ENCODE measurements at regions not wholly inside any gene's neighbourhood (a gene's known extent, or its start where the extent isn't known, plus 50 kb on each side); places are given as distances from the start of the nearest gene placed in this dataset.
"Not testable (repeated sequence)": the region's sequence is repeated elsewhere in the genome, so short reads cannot be mapped to it uniquely, and the experiment has no call there.

GRCh38 chr5:126098330-126099017 lies 324.7 kb upstream of the GRAMD2B start:
- DNase-seq = no peak

DNA sequence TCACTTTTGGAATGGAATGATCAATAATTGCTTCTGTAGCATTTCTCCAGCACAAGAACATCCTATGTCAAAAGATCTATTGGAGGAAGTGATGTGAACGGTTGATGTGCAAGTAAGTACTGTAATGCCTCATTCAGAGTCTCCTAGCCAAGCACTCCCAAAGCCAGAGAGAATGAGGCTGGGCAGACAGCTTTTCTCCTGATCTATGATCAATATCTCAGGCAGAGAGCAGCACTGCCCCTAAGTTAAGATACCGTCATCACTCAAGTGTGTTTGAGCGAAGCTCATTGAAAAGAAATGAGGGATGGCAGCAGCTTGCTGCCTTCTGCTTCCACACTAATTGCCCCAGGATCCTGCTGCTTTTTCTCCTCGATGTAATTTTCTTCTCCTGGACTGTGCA lies 324.1 kb upstream of the GRAMD2B start:
- DNase-seq = no peak

DNA sequence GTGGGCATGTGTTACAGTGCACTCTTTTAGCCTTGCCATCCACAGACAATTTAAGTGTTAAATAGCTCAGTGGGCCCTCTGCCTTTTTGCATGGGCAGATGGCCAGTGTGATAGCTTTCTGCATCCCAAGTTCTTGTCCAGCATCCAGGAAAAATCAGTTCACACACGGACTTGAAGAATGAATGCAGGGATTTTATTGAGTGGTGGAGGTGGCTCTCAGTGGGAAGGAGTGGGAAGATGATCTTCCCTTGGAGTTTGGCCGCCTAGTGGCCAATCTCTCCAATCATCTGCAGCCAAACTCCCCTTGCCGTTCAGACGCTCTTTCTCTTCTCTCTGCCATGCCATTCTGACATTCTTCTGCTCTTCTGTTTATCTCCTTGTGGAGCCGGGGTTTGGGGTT lies 322.4 kb upstream of the GRAMD2B start:
- no peak for DNase-seq

GRCh38 chr5:126101901-126102300 lies 321.3 kb upstream of the GRAMD2B start:
- no peak for DNase-seq

DNA sequence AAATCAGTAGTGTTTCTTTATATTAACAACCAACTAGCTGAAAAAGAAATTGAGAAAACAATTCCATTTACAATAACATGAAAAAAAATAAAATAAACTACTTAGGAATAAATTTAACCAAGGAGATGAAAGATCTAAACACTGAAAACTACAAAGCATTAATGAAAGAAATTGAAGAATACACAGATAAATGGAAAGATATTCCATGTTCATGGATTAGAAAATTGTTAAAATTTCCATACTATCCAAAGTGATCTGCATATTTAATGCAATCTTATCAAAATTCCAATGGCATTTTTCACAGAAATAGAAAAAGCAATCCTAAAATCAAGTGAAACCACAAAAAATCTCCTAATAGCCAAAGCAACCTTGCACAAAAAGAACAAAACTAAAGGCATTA lies 320.2 kb upstream of the GRAMD2B start:
- no peak for DNase-seq

GRCh38 chr5:126103868-126104267 lies 319.3 kb upstream of the GRAMD2B start:
- DNase-seq = no peak

- DNase-seq = no peak
Observed at GRCh38 chr5:126104341-126104740, 318.9 kb upstream of the GRAMD2B start.

DNA sequence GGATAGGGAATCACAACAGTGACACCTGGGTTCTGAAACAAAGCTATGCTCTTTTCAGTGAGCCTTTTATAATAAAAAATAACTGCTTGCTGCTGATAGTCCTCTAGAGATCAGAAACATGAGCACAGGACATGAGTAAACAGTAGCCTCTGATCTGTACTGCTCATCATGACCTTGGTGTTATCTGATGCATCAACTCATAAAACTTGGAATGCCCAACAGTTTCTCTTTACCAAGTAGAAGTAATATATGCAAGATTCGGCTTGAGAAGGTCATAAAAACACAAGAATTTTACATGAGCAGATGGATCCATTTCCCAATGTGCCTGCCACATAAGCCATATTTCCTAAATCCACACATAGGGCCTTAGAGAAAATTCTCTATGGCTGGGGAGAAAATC lies 318.3 kb upstream of the GRAMD2B start:
- DNase-seq = no peak

GRCh38 chr5:126106029-126106428 lies 317.2 kb upstream of the GRAMD2B start:
- DNase-seq = no peak

DNA sequence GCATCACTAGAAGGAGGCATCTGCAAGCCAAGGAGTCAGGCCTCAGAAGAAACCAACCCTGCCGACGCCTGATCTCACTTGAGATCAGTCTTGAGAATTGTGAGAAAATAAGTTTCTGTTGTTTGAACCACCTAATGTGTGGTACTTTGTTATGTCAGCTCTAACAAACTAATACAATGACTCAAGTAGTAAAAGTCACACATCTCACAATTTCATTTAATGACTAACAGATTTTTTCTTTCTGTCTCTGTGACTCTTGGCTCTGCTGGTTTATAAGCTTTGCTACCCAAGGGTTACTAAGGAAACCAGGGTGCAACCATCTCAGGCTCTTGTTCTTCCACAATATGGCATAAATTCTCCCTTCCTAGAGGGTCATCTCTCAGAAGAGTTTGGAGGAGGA lies 315.8 kb upstream of the GRAMD2B start:
- no peak for DNase-seq

- DNase-seq = peak; percentile 20
Observed at GRCh38 chr5:126108470-126108869, 314.7 kb upstream of the GRAMD2B start.

DNA sequence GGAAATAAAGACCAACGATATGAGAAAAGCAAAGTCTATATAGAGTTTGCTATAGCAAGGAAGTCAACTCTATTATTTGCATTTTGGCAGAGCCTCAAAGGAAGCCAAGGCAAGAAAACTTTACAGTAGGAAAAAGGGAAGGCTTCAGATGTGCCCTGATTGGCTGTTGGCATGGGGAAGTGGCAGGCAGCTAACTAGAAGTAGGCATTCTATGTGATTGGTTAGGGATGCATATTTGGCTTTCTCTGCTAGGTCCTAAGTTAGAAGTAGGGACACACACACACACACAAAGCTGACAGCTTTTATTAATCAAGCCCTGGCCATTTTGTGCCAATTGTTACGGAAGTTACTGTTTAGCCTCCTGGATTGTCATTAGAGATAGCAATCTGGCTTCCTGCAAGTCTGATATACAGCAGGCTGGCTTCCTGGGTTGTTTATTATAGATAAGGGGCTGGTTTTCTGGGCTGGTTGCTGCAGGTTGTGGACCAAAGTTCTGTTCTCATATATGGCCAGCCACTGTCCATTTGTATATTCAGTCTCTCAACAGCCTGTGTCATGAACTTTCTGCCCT lies 308.1 kb upstream of the GRAMD2B start:
- DNase-seq = no peak

DNA sequence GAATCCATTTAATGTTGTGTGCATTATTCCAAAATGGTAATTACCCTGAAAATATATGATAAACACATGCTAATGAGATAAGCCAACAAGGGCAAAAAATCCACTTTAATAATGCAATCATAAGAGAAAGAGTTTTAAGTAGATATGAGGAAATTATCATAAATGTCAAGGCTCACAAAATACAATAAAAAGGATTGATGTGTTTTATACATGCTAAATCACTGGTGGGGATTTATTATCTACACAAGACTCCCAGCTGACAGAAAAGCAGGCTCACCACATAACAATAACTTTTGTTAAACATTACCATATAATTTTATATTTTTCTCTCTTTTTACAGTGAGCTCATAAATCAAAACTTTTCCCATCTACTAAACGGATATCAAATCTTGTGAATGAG lies 306.2 kb upstream of the GRAMD2B start:
- no peak for DNase-seq

GRCh38 chr5:126119887-126120442 lies 303.2 kb upstream of the GRAMD2B start:
- no peak for DNase-seq

- no peak for DNase-seq
Observed at GRCh38 chr5:126120939-126121338, 302.3 kb upstream of the GRAMD2B start.

DNA sequence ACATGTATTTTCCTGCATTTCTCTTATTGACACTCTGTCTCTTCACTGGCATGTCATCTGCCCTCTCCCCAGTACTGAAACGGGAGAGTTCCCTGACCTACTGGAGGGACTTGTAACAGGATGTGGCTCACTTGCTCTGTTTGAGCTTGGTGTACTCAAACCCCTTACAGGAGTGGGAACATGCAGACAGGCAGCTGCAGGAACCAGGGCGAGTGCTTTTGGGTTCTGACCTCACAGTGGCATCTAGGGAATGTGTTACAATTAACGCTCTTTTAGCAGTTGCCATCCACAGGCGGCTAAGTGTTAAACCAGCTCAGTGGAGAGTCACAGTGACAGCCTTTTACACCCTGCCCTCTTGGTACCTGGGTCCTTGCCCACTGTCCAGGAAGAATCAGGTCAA lies 300.3 kb upstream of the GRAMD2B start:
- no peak for DNase-seq

DNA sequence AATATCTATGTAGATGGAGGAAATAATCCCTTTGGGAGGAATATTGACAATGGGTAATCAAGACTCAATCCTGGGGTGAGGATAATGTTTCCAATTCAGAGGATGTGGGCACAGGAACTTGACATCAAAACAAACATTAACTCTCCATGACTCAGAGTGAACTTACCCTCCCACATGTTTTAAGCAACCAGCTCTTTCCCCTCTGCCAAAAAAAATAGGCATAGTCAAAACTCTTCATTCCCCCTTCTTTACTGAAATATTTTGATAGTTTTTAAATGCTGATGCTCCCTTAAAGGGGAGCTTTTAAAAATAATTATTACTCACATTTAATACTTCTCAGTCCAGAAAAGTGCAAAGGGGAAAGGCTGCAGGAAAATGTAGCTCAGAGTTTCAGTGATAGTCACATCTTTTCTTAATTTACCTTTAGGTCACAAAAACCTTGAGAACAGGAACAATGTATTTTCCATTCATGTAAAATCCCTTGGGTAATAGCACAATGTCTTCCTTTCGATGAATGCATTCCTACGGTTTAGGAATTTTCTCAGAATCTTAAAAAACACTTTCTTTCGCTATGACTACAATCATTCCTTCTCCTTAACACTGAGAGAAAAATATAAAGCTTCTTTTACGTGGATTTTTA lies 298.4 kb upstream of the GRAMD2B start:
- no peak for DNase-seq

DNA sequence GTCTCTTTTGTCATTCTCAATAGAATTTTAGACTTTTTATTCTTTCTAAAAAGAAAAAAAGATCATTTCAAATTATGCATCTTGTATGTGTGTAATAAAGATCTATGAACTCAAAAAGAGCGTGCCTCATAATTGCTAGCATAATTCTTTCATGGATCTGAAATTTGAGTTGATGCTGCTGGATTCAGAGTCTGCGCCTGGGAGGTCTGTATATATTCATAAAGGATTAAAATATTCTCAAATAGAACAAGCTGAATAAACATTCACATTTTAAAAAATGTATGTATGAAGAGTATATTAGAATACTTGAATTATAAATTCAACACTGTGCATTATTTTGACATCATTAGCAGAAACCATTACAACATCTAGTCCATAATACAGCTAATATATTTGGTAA lies 297.8 kb upstream of the GRAMD2B start:
- no peak for DNase-seq

DNA sequence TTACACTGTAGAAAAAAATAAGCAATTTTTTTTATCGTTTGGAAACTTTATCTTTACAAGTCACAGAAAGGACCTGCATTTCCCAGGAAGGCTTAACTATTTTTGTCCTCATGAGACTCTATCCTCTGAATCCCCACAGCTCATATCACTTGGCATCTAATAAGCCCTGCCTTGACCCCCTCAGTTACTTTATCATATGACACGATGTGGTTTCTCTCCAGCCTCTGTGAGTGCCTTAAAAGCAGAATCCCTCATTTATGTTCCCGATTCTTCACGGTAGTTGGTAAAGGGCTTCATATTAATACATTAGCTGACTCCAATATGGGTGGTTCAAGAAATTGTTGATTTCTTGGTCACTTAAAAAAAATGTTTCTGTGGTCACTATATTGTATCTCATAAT lies 296.6 kb upstream of the GRAMD2B start:
- DNase-seq = no peak

DNA sequence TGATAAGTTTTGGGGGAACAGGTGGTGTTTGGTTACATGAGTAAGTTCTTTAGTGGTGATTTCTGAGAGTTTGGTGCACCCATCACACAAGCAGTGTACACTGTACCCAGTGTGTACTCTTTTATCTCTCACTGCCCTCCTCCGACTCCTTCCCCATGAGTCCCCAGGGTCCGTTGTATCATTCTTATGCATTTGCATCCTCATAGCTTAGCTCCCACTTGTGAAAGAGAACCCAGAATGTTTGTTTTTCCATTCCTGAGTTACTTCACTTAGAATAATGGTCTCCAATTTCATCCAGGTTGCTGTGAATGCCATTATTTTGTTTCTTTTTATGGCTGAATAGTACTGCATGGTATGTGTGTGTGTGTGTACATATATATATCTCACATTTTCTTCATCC lies 295.8 kb upstream of the GRAMD2B start:
- not testable (repeated sequence) for DNase-seq

- no peak for DNase-seq
Observed at GRCh38 chr5:126129431-126129830, 293.8 kb upstream of the GRAMD2B start.

GRCh38 chr5:126133424-126133823 lies 289.8 kb upstream of the GRAMD2B start:
- no peak for DNase-seq

GRCh38 chr5:126137891-126138280 lies 285.3 kb upstream of the GRAMD2B start:
- no peak for DNase-seq

GRCh38 chr5:126138281-126138931 lies 284.8 kb upstream of the GRAMD2B start:
- no peak for DNase-seq
